Neural progenitor cell (in vitro differentiated cells): ENCODE measurements at regions not wholly inside any gene's neighbourhood (a gene's known extent, or its start where the extent isn't known, plus 50 kb on each side); places are given as distances from the start of the nearest gene placed in this dataset.

Experiments
- EZH2 ChIP-seq: fragments of 200-600 bp; sonication (generic); IDR thresholded peaks from 2 replicates; pipeline ENCODE4 v1.6.1; 2017; ENCODE audit warnings: antibody characterized with exemption, mild to moderate bottlenecking, moderate library complexity
- EZH2phosphoT487 ChIP-seq: fragments of 200-600 bp; sonication (generic); IDR thresholded peaks from 2 replicates; pipeline ENCODE4 v1.6.1; 2017; ENCODE audit warnings: antibody characterized with exemption

DNA sequence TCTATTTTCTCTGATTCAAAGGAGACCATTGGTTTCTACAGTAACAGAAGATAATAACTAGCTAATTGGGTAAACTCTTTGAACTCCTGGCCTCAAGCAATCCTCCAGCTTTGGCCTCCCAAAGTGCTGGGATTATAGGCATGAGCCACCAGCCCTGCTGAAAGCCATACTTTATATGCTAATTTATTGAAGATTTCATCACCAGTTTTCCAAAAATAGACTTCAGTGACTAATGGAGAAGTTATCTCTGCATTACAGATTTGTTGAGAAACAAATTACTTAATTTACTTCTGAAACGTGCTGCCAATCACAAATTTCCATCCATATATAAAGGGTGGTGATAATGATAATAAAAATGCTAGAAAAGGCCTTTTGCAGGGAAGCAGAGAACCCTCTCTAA lies 1758.1 kb upstream of the SEL1L start:
- TF ChIP-seq EZH2 (no peak), EZH2phosphoT487 (no peak)
